RWPE1 (cell line): ENCODE measurements at regions not wholly inside any gene's neighbourhood (a gene's known extent, or its start where the extent isn't known, plus 50 kb on each side); places are given as distances from the start of the nearest gene placed in this dataset.

Source experiments
- CTCF ChIA-PET: fragments of 350-600 bp; sonication (Branson Sonifier 250); formaldehyde crosslinking; extraction: SDS; loops from one replicate; lab custom pipeline; 2021; lab: Yijun Ruan, JAX
- POLR2A ChIA-PET: fragments of 400-600 bp; formaldehyde crosslinking; extraction: SDS; loops from one replicate; lab custom pipeline; 2020; ENCODE audit warnings: antibody characterized with exemption; ENCODE audit not compliant: low non-redundant PET; lab: Yijun Ruan, JAX
- DNase-seq: peaks from one replicate; pipeline ENCODE4 v3.0.0; 2012; ENCODE audit warnings: low spot score
- H3K27ac ChIP-seq: fragments of 450-650 bp; 2 replicates; pipeline ENCODE4 v1.5.1; 2017
- CTCF ChIP-seq: fragments of 450-650 bp; conservative IDR thresholded peaks from 2 replicates; pipeline ENCODE4 v1.5.1; 2017; ENCODE audit warnings: low read depth, mild to moderate bottlenecking

DNA sequence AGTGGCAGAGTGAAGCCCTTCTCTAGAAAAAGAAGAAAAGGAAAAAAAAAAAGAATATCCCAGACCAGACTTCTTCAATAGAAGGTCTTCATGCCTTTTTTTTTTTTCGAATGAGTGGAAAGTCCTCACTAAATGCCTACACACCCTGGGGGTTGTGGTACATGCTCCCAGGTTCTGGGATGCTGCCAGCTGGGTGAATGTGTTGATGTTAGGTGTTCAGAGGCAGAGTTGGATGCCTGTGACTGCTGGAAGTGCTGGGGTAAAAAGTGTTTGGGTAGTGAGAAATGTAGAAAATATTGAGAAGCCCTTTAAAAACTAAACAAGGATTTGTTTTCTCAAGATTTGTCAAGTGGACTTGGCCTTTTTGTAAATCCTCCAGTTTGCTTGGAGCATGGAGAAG lies 318.6 kb downstream of the SLC4A3 start:
- no peak for TF ChIP-seq CTCF
- H3K27ac ChIP-seq: no peak overlapping the region
- DNase-seq: no peak
- CTCF ChIA-PET: no interaction called here
- POLR2A ChIA-PET: no interaction called here

GRCh38 chr2:219946529-219946928 lies 319.1 kb downstream of the SLC4A3 start:
- no peak overlapping the region for H3K27ac ChIP-seq
- ChIA-PET POLR2A (no interaction called here), CTCF (no interaction called here)
- no peak for TF ChIP-seq CTCF
- no peak for DNase-seq

GRCh38 chr2:219947575-219947974 lies 320.1 kb downstream of the SLC4A3 start:
- DNase-seq: no peak
- ChIA-PET CTCF (no interaction called here), POLR2A (no interaction called here)
- no peak for TF ChIP-seq CTCF
- H3K27ac ChIP-seq: no peak overlapping the region

- ChIA-PET POLR2A (no interaction called here), CTCF (no interaction called here)
- TF ChIP-seq CTCF: no peak
- no peak overlapping the region for H3K27ac ChIP-seq
- no peak for DNase-seq
Measured at GRCh38 chr2:219949053-219949452, 321.6 kb downstream of the SLC4A3 start.

DNA sequence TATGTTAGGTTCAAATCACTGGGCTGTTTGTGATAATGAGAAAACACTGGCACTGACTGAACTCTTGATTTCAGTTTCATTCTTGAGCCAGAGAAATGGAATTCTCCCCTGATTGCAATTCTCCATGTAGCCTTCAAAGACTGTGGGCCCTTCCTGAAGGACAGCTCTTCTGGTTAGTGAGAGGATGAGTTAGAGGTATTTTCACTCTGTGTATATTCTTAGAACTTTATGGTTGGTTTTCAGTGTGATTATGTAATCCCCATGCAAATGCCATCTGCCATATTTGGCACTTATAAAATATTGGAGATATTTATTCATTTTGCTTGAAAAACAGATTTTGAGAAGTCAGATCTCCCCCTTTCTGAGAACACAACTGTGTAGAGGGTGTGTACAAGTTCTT lies 323.7 kb downstream of the SLC4A3 start:
- CTCF ChIA-PET: no interaction called here
- DNase-seq: no peak
- H3K27ac ChIP-seq: no peak overlapping the region
- POLR2A ChIA-PET: no interaction called here
- no peak for TF ChIP-seq CTCF

DNA sequence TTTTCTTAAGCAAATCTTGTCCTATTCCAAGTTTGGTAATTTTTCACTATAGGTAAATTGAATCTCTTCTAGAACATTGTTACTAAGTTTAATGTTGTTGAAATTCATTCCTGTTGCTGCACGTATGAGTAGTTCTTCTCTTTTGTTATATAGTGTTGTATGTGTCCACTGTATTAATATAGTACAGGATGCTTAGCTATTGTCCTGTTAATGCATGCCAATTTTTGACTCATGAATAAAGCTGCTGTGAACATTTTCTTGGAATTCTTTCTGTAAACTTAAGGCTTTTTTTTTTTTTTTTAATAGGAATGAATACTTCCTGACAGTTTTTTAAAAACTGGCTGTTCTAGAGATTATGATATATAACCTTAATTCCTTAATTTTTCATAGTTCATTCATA lies 326.9 kb downstream of the SLC4A3 start:
- no peak for TF ChIP-seq CTCF
- ChIA-PET CTCF (interaction anchor here (0.8 kb wide), 1 partner anchor 225 kb away, joined by 3 read pairs; no protein-coding TSS in a partner anchor), POLR2A (no interaction called here)
- DNase-seq: no peak
- no peak overlapping the region for H3K27ac ChIP-seq

- ChIA-PET CTCF (no interaction called here), POLR2A (no interaction called here)
- no peak for TF ChIP-seq CTCF
- no peak overlapping the region for H3K27ac ChIP-seq
- no peak for DNase-seq
Measured at GRCh38 chr2:219957820-219958219, 330.4 kb downstream of the SLC4A3 start.
